Inflammatory macrophage treated with lipopolysaccharide for 1 hour (primary cell): ENCODE measurements at regions not wholly inside any gene's neighbourhood (a gene's known extent, or its start where the extent isn't known, plus 50 kb on each side); places are given as distances from the start of the nearest gene placed in this dataset.

Experiments
- DNase-seq, 2 donors: peaks; one replicate each; pipeline ENCODE4 v3.0.0-alpha.2; 2020 to 2022

- DNase-seq, result no peak
Observed at GRCh38 chr12:19064713-19065112, 64.8 kb upstream of the PLEKHA5 start.

- no peak for DNase-seq
Observed at GRCh38 chr12:19065223-19065622, 64.3 kb upstream of the PLEKHA5 start.

DNA sequence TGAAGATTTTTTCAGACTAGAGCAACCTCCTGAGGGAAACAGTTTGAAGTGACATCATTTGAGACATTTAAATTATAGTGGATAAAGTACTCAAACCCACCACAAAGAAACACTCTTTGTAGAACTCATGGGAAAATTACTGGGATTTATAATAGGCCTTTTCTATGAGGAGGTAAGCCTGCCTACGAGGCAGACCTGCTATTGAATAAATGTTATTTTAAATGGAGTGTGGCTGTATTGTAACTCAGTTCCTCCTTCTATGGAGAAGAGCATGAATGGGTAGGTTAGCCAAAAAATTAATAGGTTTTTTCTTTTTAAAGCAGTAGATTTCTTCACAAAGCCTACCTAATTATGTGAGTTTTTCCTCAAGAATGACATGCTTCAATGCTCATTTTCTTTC lies 63.7 kb upstream of the PLEKHA5 start:
- no peak for DNase-seq

DNA sequence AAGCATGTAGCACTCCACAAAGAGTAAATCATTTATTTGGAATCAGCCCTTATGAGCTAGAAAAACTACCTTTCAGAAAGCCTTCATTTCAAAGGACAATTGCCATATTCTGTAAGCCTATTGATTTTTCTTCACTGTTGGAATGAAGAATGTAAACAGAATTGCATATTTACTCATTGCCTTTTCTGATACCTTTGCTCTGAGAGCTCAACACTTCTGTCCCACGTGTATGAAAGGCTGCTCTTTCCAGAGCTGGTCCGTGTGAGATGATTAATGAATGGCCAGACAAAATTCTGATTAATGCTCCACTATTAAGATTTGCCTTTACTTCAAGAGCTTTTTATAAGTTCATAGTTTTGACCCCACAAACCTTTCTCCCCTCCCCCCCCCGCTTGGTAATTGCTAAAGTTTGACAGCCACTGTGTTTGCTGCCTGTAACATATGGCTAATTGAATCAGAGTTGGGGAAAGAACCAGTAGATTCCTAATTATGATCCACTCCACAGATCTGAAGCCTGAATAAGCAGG lies 63.0 kb upstream of the PLEKHA5 start:
- no peak for DNase-seq

DNA sequence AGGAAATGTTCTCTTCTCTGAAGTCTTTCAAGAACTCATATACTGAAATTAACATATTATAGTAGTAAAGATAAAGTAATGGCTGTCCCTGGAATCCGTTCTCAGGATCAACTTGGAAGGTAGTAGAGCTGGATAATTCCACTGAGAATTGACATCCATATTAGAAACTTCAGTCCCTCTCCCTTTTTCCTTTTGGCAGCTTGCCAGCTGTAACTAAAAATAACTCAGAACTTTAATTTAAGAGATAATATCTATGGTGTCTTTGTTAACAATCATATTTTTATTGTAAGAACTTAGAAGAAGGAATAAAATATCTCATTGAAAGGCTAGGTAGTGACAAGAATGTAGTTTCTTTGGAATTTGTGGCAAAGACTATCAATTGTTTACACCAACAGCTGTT lies 61.4 kb upstream of the PLEKHA5 start:
- DNase-seq, result no peak

DNA sequence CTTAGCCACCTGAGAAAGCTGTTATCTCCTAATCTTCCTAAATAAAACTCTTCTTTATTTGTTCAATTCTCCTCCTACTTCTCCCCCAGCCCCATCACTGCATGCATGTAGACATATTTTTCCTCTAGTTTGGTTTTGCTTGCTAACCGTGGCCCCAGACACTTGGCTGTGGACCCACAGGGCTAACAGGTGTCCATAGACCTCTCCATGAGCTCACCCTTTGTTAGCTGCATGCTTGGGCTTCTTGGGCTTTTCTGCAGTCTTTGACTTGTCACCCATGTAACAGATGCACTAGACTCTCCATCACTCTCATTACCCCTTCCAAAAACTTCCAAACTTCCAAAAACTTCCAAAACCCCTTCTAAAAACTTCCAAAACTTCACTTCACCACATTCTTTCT lies 59.2 kb upstream of the PLEKHA5 start:
- no peak for DNase-seq

DNA sequence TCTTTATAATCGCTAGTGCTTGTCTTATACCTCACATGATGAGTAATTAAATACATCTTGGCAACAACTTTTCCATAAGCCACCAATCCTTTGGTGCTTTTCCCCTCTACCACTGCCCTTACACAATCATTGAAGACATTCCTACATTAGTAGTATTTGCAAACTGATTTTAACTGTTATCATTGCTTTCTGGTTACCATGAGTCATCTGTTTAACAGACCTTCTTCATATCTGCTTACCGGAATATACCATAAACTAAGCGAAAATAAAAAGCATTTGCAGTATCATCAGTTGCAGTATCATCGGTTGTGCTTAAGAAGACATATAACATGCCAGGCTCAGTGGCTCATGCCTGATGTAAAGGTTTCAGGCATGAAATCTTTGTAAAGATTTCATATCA lies 54.8 kb upstream of the PLEKHA5 start:
- no peak for DNase-seq

DNA sequence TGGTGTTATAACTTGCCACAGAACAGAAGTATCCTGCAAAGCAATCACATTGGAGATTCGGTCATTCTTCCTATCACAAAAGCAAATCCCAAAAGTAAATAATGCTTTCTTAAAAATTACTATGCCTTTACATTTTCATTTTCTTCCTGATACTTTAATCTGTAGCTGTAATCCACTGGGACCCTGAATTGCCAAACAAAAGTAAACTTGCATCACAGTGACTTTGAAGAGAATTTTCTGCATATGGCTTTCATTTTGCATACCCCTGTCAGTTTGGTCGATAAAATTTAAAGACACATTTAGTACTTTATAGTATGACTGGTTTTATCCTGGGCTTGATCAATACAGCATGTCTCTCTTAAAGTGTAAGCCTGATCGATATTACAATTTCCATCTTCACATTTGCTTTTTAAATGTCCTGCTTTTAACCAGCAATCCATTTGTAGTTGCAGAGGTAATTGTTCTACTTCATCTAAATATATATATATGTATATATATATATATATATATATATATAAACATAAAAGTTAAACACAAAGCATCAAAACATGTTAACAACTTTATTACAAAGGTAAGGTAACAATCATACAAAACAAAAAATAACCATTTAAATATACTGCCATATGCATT lies 53.7 kb upstream of the PLEKHA5 start:
- no peak for DNase-seq
